ENCODE measurements at regions not wholly inside any gene's neighbourhood (a gene's known extent, or its start where the extent isn't known, plus 50 kb on each side); places are given as distances from the start of the nearest gene placed in this dataset.

DNA sequence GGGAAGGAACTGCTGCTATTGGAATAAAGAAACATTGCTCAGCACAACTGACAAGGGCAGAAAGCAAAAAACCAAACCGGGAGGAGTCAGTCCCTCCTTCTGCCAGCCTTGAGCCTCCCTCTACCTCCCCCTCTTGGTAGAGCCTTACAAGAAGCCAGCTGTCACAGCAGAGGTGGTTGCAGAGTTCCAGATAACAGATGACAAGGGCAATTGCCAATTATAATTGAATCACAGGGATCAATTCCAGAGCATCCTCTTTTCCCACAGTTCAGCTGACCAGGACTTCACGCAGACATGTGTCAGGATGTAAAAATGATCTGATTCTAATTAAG, 548.2 kb upstream of the LRRTM1 start:
- no peak for DNase-seq (ENCODE audit: low spot score)

DNA sequence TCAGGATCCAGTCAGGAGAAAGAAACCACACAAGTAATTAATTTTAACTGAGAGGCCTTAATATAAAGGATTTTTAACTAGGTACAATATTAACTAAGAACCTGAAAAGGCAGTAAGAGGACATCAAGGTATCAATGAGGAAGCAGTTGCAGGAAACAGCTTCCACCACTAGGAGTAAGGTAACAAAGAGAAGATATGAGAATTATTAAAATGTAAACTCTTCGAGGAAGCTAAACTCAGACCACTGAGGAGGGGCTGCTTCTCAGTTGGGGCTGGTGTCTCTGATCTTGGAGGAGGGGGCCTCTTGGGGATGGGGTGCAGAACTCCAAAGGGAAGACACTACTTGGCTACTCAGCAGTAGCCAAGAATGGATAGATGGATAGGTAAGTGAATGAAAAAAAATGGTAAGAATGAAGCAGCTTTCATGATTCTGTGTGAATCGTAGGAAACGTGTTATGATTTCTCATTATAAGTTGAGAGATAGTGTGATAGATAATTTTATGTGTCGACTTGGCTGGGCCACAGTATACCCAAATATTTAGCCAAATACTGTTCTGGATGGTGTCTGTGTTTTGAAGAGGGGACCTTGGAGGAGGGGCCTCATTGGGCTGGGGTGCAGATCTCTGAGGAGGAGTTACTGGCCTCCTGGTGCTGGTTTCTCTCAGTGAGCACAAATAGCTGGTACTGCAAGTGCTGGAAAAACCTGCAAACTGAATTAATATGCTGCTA, 547.7 kb upstream of the LRRTM1 start:
- no peak for DNase-seq (ENCODE audit: low spot score)

DNA sequence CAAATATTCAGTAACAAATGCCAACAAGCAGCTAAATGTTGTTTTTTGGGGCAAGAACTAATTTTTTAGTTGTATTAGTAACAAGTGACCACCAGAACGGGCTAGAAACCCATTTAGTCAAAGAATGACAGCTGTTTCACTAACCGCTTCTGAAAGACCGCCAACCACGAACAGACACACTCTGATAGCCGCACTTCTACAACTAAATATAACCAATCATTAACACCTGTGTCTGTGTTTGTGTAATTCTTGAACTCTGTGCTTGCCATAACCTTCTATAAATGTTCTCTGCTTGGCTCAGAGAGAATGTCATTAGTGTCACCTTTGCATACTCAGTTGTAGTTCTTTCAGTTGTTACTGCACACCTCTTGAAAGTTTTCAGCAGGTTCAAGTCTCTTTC, 526.3 kb upstream of the LRRTM1 start:
- no peak for DNase-seq (ENCODE audit: low spot score)

DNA sequence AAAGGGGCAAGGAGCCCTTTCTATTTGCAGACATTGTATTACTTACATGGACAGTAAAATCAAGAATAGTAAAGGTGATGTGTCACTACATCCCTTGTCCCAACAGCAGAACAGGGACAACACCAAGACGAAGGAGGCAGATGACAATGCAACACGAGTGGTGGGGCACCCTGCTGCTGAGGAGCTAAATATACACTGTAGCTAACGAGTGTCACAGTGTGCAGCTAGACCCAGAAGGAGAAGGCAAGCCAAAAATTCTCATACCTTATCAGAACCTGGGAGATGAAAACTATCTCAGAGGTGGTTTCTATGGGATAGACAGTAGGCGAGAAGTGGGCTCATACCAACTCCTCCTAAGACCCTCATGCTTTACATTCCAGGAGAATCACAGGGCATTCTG, 518.4 kb upstream of the LRRTM1 start:
- DNase-seq (ENCODE audit: low spot score), result no peak

GRCh38 chr2:80815259-80815658, 510.7 kb upstream of the LRRTM1 start:
- no peak for DNase-seq (ENCODE audit: low spot score)

DNA sequence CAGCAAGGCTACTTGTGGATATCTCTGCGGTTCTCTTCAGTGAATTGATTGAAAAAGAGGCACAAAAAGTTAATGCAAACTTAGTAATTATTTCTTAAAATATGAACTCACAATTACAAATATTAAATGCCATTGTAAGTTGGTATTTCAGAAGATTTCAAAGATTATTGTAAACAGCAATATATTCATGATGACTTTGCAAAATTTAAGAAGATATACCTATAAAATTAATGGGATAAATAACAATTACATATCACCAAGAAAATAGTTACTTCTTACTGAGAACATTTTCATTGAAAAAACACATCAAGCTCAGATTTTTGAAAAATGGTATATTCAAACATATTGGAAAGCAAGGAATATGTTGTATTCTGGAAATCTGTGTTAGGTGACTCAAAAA, 482.0 kb upstream of the LRRTM1 start:
- no peak for DNase-seq (ENCODE audit: low spot score)

DNA sequence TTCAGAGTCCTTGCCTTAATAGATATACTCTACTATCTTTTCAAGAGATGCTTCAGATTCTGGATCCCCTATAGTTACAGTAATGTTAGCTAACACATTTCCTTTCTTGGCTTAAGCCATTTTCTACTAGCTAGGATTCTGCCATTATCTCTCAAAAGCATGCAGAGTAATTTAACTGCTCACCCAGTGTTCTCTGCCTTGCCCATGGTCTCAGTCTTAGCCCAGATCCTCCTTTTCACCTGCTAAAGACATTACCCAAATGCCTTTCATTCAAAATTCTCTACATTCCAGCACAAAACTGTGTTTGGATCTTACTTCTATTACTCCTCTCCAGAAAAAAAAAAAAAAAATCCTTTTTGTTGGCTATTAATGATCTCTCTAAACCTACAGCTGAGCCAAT, 474.2 kb upstream of the LRRTM1 start:
- DNase-seq (ENCODE audit: low spot score), result no peak

DNA sequence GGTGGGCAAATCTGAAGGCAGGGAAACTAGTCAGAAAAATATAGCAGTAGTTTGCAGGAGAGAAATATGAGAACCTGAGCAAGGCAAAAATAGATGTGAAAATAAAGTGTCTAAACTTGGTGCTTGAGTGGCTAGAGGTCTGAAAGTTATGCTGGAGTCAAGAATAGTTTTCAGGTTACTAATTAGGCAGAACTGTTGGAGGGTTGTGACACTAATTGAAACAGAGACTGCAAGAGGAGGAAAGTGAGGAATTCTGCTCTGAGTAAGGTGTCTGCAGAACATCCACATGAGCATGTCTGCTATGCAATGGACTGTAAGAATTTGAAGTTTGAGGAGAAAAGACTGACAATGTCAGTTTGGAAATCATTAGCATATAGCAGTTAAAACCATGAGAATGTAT, 444.0 kb upstream of the LRRTM1 start:
- no peak for DNase-seq (ENCODE audit: low spot score)

DNA sequence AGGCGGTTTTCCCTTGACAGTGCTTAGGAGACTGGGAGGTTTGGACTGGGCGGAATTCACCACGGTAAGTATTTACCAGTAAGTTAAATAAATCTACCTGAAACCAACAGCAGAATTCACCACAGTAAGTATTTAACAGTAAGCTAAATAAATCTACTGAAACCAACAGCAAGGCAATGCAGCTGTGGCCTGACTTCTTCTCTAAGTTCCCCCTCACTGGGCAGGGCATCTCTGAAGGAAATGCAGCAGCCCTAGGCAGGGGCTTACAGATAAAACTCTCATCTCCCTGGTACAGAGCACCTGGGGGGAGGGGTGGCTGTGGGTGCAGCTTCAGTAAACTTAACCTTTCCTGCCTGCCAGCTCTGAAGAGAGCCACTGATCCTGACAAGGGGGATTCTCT, 432.5 kb upstream of the LRRTM1 start:
- DNase-seq (ENCODE audit: low spot score), result no peak

DNA sequence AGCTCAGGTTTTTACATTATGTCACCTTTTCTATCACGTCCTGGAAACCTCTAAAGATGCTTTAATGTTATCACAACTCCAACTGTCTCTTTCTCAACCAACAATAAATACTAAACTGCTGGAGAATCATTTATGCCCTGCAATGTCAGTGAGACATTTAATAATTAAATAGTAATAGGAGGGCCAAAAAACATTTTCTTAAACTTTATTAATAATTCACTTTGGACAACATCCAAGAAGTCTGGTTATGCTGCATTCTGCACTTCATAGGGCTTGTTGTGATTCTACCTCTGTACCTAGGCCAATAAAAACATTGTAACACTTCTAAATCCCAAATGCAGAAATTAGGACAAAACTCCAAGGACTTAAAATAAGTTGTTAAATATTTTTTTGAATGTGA, 420.4 kb upstream of the LRRTM1 start:
- DNase-seq (ENCODE audit: low spot score), result no peak

- no peak for DNase-seq (ENCODE audit: low spot score)
These were observed 418.3 kb upstream of the LRRTM1 start for GRCh38 chr2:80722803-80723202.

- DNase-seq (ENCODE audit: low spot score), result no peak
These were observed 415.1 kb upstream of the LRRTM1 start for GRCh38 chr2:80719607-80720006.

- DNase-seq (ENCODE audit: low spot score), result no peak
These were observed 410.9 kb upstream of the LRRTM1 start for GRCh38 chr2:80715433-80715832.

DNA sequence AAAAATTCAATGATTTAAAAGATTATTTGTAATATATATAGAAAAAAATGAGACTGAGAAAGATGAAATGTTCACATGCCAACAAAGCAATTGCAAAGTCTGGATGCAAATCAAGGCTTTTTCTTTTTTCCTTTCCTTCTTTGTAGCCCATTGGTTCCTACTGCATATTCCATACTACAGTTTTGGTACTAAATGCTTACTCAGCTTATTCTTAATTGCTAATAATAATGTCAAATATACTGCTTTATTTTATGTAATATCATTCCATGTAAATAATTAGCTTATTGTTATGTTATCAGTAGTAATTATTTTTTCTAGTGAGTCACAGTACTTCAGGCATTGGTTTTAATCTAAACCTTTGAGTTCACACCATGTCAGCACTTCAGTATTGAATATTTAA, 407.4 kb upstream of the LRRTM1 start:
- DNase-seq (ENCODE audit: low spot score), result no peak

- DNase-seq (ENCODE audit: low spot score), result no peak
These were observed 402.4 kb upstream of the LRRTM1 start for GRCh38 chr2:80706951-80707350.

GRCh38 chr2:80706541-80706940, 402.0 kb upstream of the LRRTM1 start:
- no peak for DNase-seq (ENCODE audit: low spot score)

GRCh38 chr2:80703532-80703931, 399.0 kb upstream of the LRRTM1 start:
- DNase-seq (ENCODE audit: low spot score), result no peak

GRCh38 chr2:80700961-80701360, 396.4 kb upstream of the LRRTM1 start:
- DNase-seq (ENCODE audit: low spot score), result no peak

Data from CD4-positive, alpha-beta T cell treated with Interleukin-6 at 100 ng/mL for 8 hours (primary cell).